ENCODE measurements at regions not wholly inside any gene's neighbourhood (a gene's known extent, or its start where the extent isn't known, plus 50 kb on each side); places are given as distances from the start of the nearest gene placed in this dataset.
"Not testable (repeated sequence)": the region's sequence is repeated elsewhere in the genome, so short reads cannot be mapped to it uniquely, and the experiment has no call there.

GRCh38 chr5:102048940-102049339 lies 247.1 kb downstream of the SLCO4C1 start:
- no peak overlapping the region for H4K5ac ChIP-seq (ENCODE audit: insufficient read length, low read depth, low read length)
- no peaks in the 10 kb centered on the region for H3K9me3 ChIP-seq (ENCODE audit: control insufficient read depth, low read depth, low read length)
- H2BK12ac ChIP-seq (ENCODE audit: insufficient read length, low read depth, low read length), result no peak overlapping the region
- no peaks in the 10 kb centered on the region for H3K23me2 ChIP-seq (ENCODE audit: insufficient read length, low read depth, low read length, poor library complexity, severe bottlenecking)
- H3K9me3 Mint-ChIP-seq, result peaks cover 0 to 3% of the 10 kb centered on the region in 2 experiments; a peak in 2 of 5 replicates
- H3K14ac ChIP-seq (ENCODE audit: insufficient read depth, low read length), result no peak overlapping the region
- H3K79me1 ChIP-seq (ENCODE audit: insufficient read depth, low read depth, low read length, poor library complexity, severe bottlenecking), result no peaks in the 10 kb centered on the region
- no peak overlapping the region for H3K9ac ChIP-seq (ENCODE audit: extremely low read depth, insufficient read length, low read length)
- no peaks in the 10 kb centered on the region for H3K36me3 Mint-ChIP-seq (ENCODE audit: insufficient read depth in 1 of 3, low read depth in 3 of 3)
- H3K27me3 Mint-ChIP-seq (ENCODE audit: low read depth), result no peaks in the 10 kb centered on the region
- no peaks in the 10 kb centered on the region for H3K27me3 ChIP-seq (ENCODE audit: insufficient read depth, low read length)
- no peak overlapping the region for H4K8ac ChIP-seq (replicated peaks; ENCODE audit: insufficient read length, low read depth, low read length)
- no peak overlapping the region for H3K4ac ChIP-seq (ENCODE audit: low read depth, low read length)
- TF ChIP-seq CTCF (conservative IDR thresholded peaks at IDR 0.05), result no peak
- H4K20me1 ChIP-seq (ENCODE audit: control insufficient read depth, insufficient read depth, insufficient read length), result no peaks in the 10 kb centered on the region
- no peak overlapping the region for H3K4me2 ChIP-seq (ENCODE audit: insufficient read depth, insufficient read length, low read length)
- no peak overlapping the region for H2BK20ac ChIP-seq (ENCODE audit: low read depth, low read length, poor library complexity, severe bottlenecking)
- no CpG with 5 or more reads among the region's 1 CpG for WGBS (ENCODE audit: extremely low coverage, insufficient read length, low lambda C conversion rate)
- H3K79me2 ChIP-seq (ENCODE audit: insufficient read depth, low read length), result no peaks in the 10 kb centered on the region
- no peak for DNase-seq
- no peak overlapping the region for H3K27ac ChIP-seq (ENCODE audit: insufficient read length, low read depth, low read length)
- no peak overlapping the region for H3K23ac ChIP-seq (ENCODE audit: insufficient read length, low read depth, low read length)
- H2AK5ac ChIP-seq (ENCODE audit: insufficient read length, low read length), result no peak overlapping the region
- no peak overlapping the region for H4K91ac ChIP-seq (ENCODE audit: insufficient read length, low read depth, low read length)
- H3K56ac ChIP-seq (ENCODE audit: insufficient read length, low read depth, low read length), result no peak overlapping the region
- H3T11ph ChIP-seq (ENCODE audit: low read length), result no peak overlapping the region
- H2BK120ac ChIP-seq (ENCODE audit: low read depth, low read length, poor library complexity, severe bottlenecking), result no peak overlapping the region
- H3K18ac ChIP-seq (ENCODE audit: insufficient read length, low read depth, low read length), result no peak overlapping the region
- no peak overlapping the region for H2BK5ac ChIP-seq (ENCODE audit: insufficient read length, low read length)
- no peak overlapping the region for H2AFZ ChIP-seq (ENCODE audit: low read length)
- peak overlapping the region in 1 of 3 experiments; percentile 24; a peak in 1 of 7 replicates for H3K27ac Mint-ChIP-seq
- no peak overlapping the region for H2BK15ac ChIP-seq (ENCODE audit: low read depth, low read length)
- no peak overlapping the region for H3K4me3 Mint-ChIP-seq
- H3K4me1 Mint-ChIP-seq, result no peaks in the 10 kb centered on the region
- no peaks in the 10 kb centered on the region for H3K4me1 ChIP-seq (ENCODE audit: insufficient read depth, low read length)

GRCh38 chr5:102047073-102047472 lies 249.0 kb downstream of the SLCO4C1 start:
- H3K14ac ChIP-seq (ENCODE audit: insufficient read depth, low read length); H3K27me3 ChIP-seq (ENCODE audit: insufficient read depth, low read length); H3K4me3 Mint-ChIP-seq; H2AK5ac ChIP-seq (ENCODE audit: insufficient read length, low read length); H3K4me1 ChIP-seq (ENCODE audit: insufficient read depth, low read length); DNase-seq; H3K4ac ChIP-seq (ENCODE audit: low read depth, low read length); H3K4me2 ChIP-seq (ENCODE audit: insufficient read depth, insufficient read length, low read length); H3K79me1 ChIP-seq (ENCODE audit: insufficient read depth, low read depth, low read length, poor library complexity, severe bottlenecking); H2BK5ac ChIP-seq (ENCODE audit: insufficient read length, low read length); H3K23ac ChIP-seq (ENCODE audit: insufficient read length, low read depth, low read length); H3K9me3 Mint-ChIP-seq; H3K9me3 ChIP-seq (ENCODE audit: control insufficient read depth, low read depth, low read length); H3K56ac ChIP-seq (ENCODE audit: insufficient read length, low read depth, low read length); H4K5ac ChIP-seq (ENCODE audit: insufficient read length, low read depth, low read length); H4K8ac ChIP-seq (replicated peaks; ENCODE audit: insufficient read length, low read depth, low read length); H3K79me2 ChIP-seq (ENCODE audit: insufficient read depth, low read length); H3K27ac ChIP-seq (ENCODE audit: insufficient read length, low read depth, low read length); H3K36me3 Mint-ChIP-seq (ENCODE audit: insufficient read depth in 1 of 3, low read depth in 3 of 3); H4K91ac ChIP-seq (ENCODE audit: insufficient read length, low read depth, low read length); H2BK20ac ChIP-seq (ENCODE audit: low read depth, low read length, poor library complexity, severe bottlenecking); H4K20me1 ChIP-seq (ENCODE audit: control insufficient read depth, insufficient read depth, insufficient read length); H3K18ac ChIP-seq (ENCODE audit: insufficient read length, low read depth, low read length); H2BK12ac ChIP-seq (ENCODE audit: insufficient read length, low read depth, low read length); H3K9ac ChIP-seq (ENCODE audit: extremely low read depth, insufficient read length, low read length); H2AFZ ChIP-seq (ENCODE audit: low read length); H2BK15ac ChIP-seq (ENCODE audit: low read depth, low read length); H3K27ac Mint-ChIP-seq; H3K23me2 ChIP-seq (ENCODE audit: insufficient read length, low read depth, low read length, poor library complexity, severe bottlenecking); H3K4me1 Mint-ChIP-seq; H3K27me3 Mint-ChIP-seq (ENCODE audit: low read depth); H3T11ph ChIP-seq (ENCODE audit: low read length); H2BK120ac ChIP-seq (ENCODE audit: low read depth, low read length, poor library complexity, severe bottlenecking): not testable (repeated sequence)

Measured in H9 (cell line).